ENCODE measurements at regions not wholly inside any gene's neighbourhood (a gene's known extent, or its start where the extent isn't known, plus 50 kb on each side); places are given as distances from the start of the nearest gene placed in this dataset.

- DNase-seq = no peak
Observed at GRCh38 chr2:14123436-14124103, 508.9 kb upstream of the LRATD1 start.

GRCh38 chr2:14125624-14126293, 506.8 kb upstream of the LRATD1 start:
- no peak for DNase-seq

- no peak for DNase-seq
Observed at GRCh38 chr2:14126846-14127245, 505.7 kb upstream of the LRATD1 start.

- no peak for DNase-seq
Observed at GRCh38 chr2:14127765-14128164, 504.8 kb upstream of the LRATD1 start.

GRCh38 chr2:14132386-14132785, 500.1 kb upstream of the LRATD1 start:
- no peak for DNase-seq

GRCh38 chr2:14134771-14135170, 497.7 kb upstream of the LRATD1 start:
- DNase-seq = no peak

- no peak for DNase-seq
Observed at GRCh38 chr2:14136030-14136429, 496.5 kb upstream of the LRATD1 start.

GRCh38 chr2:14137643-14138042, 494.9 kb upstream of the LRATD1 start:
- no peak for DNase-seq

GRCh38 chr2:14140009-14140550, 492.4 kb upstream of the LRATD1 start:
- no peak for DNase-seq

GRCh38 chr2:14143435-14143834, 489.1 kb upstream of the LRATD1 start:
- DNase-seq = no peak

GRCh38 chr2:14148216-14148615, 484.3 kb upstream of the LRATD1 start:
- DNase-seq = no peak

GRCh38 chr2:14157816-14158215, 474.7 kb upstream of the LRATD1 start:
- no peak for DNase-seq

GRCh38 chr2:14180333-14180732, 452.2 kb upstream of the LRATD1 start:
- no peak for DNase-seq

GRCh38 chr2:14182227-14182946, 450.1 kb upstream of the LRATD1 start:
- DNase-seq = no peak

- no peak for DNase-seq
Observed at GRCh38 chr2:14185906-14186305, 446.6 kb upstream of the LRATD1 start.

GRCh38 chr2:14188446-14188845, 444.1 kb upstream of the LRATD1 start:
- DNase-seq = no peak

GRCh38 chr2:14189929-14190328, 442.6 kb upstream of the LRATD1 start:
- no peak for DNase-seq

- DNase-seq = no peak
Observed at GRCh38 chr2:14194233-14194632, 438.3 kb upstream of the LRATD1 start.

GRCh38 chr2:14197293-14197692, 435.2 kb upstream of the LRATD1 start:
- no peak for DNase-seq

- DNase-seq = no peak
Observed at GRCh38 chr2:14199040-14199439, 433.5 kb upstream of the LRATD1 start.

- DNase-seq = no peak
Observed at GRCh38 chr2:14219306-14219705, 413.2 kb upstream of the LRATD1 start.

- no peak for DNase-seq
Observed at GRCh38 chr2:14220101-14220500, 412.4 kb upstream of the LRATD1 start.

GRCh38 chr2:14221466-14221865, 411.1 kb upstream of the LRATD1 start:
- no peak for DNase-seq

- DNase-seq = no peak
Observed at GRCh38 chr2:14223576-14223975, 408.9 kb upstream of the LRATD1 start.

Data from NCI-H1092 (cell line).